MM.1S (cell line): ENCODE measurements at regions not wholly inside any gene's neighbourhood (a gene's known extent, or its start where the extent isn't known, plus 50 kb on each side); places are given as distances from the start of the nearest gene placed in this dataset.

ENCODE experiments used
- CTCF ChIP-seq: fragments of 300-600 bp; sonication (generic); IDR thresholded peaks from 2 replicates; pipeline ENCODE4 v1.5.1; 2016; ENCODE audit warnings: antibody characterized with exemption, low read length, mixed read lengths
- EZH2 ChIP-seq: fragments of 300-600 bp; sonication (generic); optimal IDR thresholded peaks from 2 replicates; pipeline ENCODE3; 2017; ENCODE audit warnings: low read depth, mild to moderate bottlenecking, antibody characterized with exemption, low read length, mixed read lengths

GRCh38 chr5:175317872-175318271 is 126.1 kb downstream of the DRD1 start:
- no peak for TF ChIP-seq CTCF
- no peak for TF ChIP-seq EZH2
